ENCODE measurements at regions not wholly inside any gene's neighbourhood (a gene's known extent, or its start where the extent isn't known, plus 50 kb on each side); places are given as distances from the start of the nearest gene placed in this dataset.

GRCh38 chr1:81129776-81130175, 671.0 kb upstream of the ADGRL2 start:
- no peak overlapping the region for H3K14ac ChIP-seq (ENCODE audit: insufficient read length)
- H4K5ac ChIP-seq (ENCODE audit: insufficient read length, low read depth, low read length) = no peak overlapping the region
- no peak overlapping the region for H2AK5ac ChIP-seq (ENCODE audit: low read depth, low read length)
- TF ChIP-seq POU5F1 (IDR thresholded peaks at IDR 0.05; ENCODE audit: low read depth, low read length) = no peak
- TF ChIP-seq SP1 (IDR thresholded peaks at IDR 0.05; ENCODE audit: low read depth, low read length) = no peak
- no peak for TF ChIP-seq BACH1 (IDR thresholded peaks at IDR 0.05; ENCODE audit: low read length)
- no peak for TF ChIP-seq ATF2 (IDR thresholded peaks at IDR 0.05; ENCODE audit: low read length)
- no peak for TF ChIP-seq PHF8 (conservative IDR thresholded peaks at IDR 0.05; ENCODE audit: low read depth, low read length)
- TF ChIP-seq CBX5 (IDR thresholded peaks at IDR 0.05; ENCODE audit: low read depth, low read length) = no peak
- no peak for TF ChIP-seq BRCA1 (IDR thresholded peaks at IDR 0.05; ENCODE audit: low read depth, low read length)
- TF ChIP-seq CREB1 (IDR thresholded peaks at IDR 0.05) = no peak
- no peak for TF ChIP-seq GTF2F1 (IDR thresholded peaks at IDR 0.05; ENCODE audit: borderline replicate concordance, low read depth, low read length)
- no peak for TF ChIP-seq YY1 (IDR thresholded peaks at IDR 0.05; ENCODE audit: low read depth, low read length)
- TF ChIP-seq EGR1 (IDR thresholded peaks at IDR 0.05; ENCODE audit: borderline replicate concordance, low read depth, low read length) = no peak
- no peak overlapping the region for H3K4me2 ChIP-seq (ENCODE audit: insufficient read depth in 1 of 2, low read depth in 2 of 2, low read length in 2 of 2)
- H2BK12ac ChIP-seq (ENCODE audit: low read depth, low read length) = no peak overlapping the region
- no peaks in the 10 kb centered on the region for H3K23me2 ChIP-seq (ENCODE audit: low read depth, low read length)
- FAIRE-seq (no peak), DNase-seq (ENCODE audit: low read depth in 1 of 2, low spot score in 2 of 2) (no peak)
- no peaks in the 10 kb centered on the region for H3K79me1 ChIP-seq (ENCODE audit: low read depth, low read length)
- H3K4me3 ChIP-seq (ENCODE audit: extremely low read depth in 1 of 4, insufficient read depth in 2 of 4, low read depth in 3 of 4, low read length in 4 of 4) = no peak overlapping the region
- H3K36me3 ChIP-seq (ENCODE audit: control insufficient read depth in 2 of 4, insufficient read depth in 4 of 4, low read length in 3 of 4) = no peaks in the 10 kb centered on the region
- 86 to 100% methylated on average over 1 to 3 of the region's 3 CpGs for WGBS, 2 experiments (ENCODE audit: extremely low coverage in 1 of 2, insufficient coverage in 1 of 2, insufficient read length in 1 of 2, insufficient replicate concordance in 2 of 2, low coverage in 1 of 2, low lambda C conversion rate in 2 of 2, missing lambda C conversion rate in 1 of 2)
- H4K20me1 ChIP-seq (replicated peaks in 1 of 2; ENCODE audit: control insufficient read depth in 1 of 2, insufficient read depth in 2 of 2, low read length in 2 of 2) = no peaks in the 10 kb centered on the region
- no peak overlapping the region for H3K23ac ChIP-seq (ENCODE audit: insufficient read length)
- POLR2A ChIA-PET (ENCODE audit: partially characterized antibody) = no interaction called here
- H3K56ac ChIP-seq (replicated peaks; ENCODE audit: insufficient read length, low read depth, low read length) = no peak overlapping the region
- H3K4me1 ChIP-seq (replicated peaks in 1 of 4; ENCODE audit: control insufficient read depth in 3 of 4, insufficient read depth in 4 of 4, low read length in 3 of 4) = no peaks in the 10 kb centered on the region
- H2BK15ac ChIP-seq (ENCODE audit: low read length) = no peak overlapping the region
- no peaks in the 10 kb centered on the region for H3K9me3 ChIP-seq (ENCODE audit: insufficient read depth in 2 of 2, low read depth in 1 of 2, low read length in 1 of 2)
- no peak overlapping the region for H3K9ac ChIP-seq (replicated peaks in 1 of 4; ENCODE audit: extremely low read depth in 1 of 4, low read depth in 3 of 4, low read length in 3 of 4)
- H4K91ac ChIP-seq (replicated peaks; ENCODE audit: insufficient read length, low read length) = no peak overlapping the region
- H2BK120ac ChIP-seq (replicated peaks; ENCODE audit: low read depth, low read length) = no peak overlapping the region
- no peak overlapping the region for H3K27ac ChIP-seq (ENCODE audit: low read depth, low read length)
- no peak overlapping the region for H2BK5ac ChIP-seq (ENCODE audit: low read depth, low read length)
- H4K8ac ChIP-seq (ENCODE audit: extremely low read depth, insufficient read depth, low read length) = no peak overlapping the region
- CTCF ChIA-PET (ENCODE audit: partially characterized antibody) = interaction anchor here (1.0 kb wide), 1 partner anchor 8 kb away, joined by 3 read pairs; no protein-coding TSS in a partner anchor
- no peak overlapping the region for H2AFZ ChIP-seq (ENCODE audit: low read length)
- no peak overlapping the region for H3K18ac ChIP-seq (ENCODE audit: extremely low read depth, low read length)
- H3K79me2 ChIP-seq (ENCODE audit: control insufficient read depth in 1 of 2, insufficient read depth in 2 of 2, low read length in 2 of 2) = no peaks in the 10 kb centered on the region
- no peak overlapping the region for H2BK20ac ChIP-seq (ENCODE audit: low read length)
- no peaks in the 10 kb centered on the region for H3K27me3 ChIP-seq (replicated peaks in 1 of 4; ENCODE audit: control insufficient read depth in 3 of 4, extremely low read depth in 1 of 4, insufficient read depth in 3 of 4, low read length in 3 of 4)
- no peak overlapping the region for H3K4ac ChIP-seq (replicated peaks; ENCODE audit: insufficient read length, low read depth, low read length)

All from H1 (cell line).